NCI-H774 (cell line): ENCODE measurements at regions not wholly inside any gene's neighbourhood (a gene's known extent, or its start where the extent isn't known, plus 50 kb on each side); places are given as distances from the start of the nearest gene placed in this dataset.
"Not testable (repeated sequence)": the region's sequence is repeated elsewhere in the genome, so short reads cannot be mapped to it uniquely, and the experiment has no call there.

ENCODE experiments used
- DNase-seq: peaks from one replicate; lab custom pipeline; 2025; lab: John Stamatoyannopoulos, UW

GRCh38 chr7:83882551-83882950 lies 233.6 kb upstream of the SEMA3E start:
- no peak for DNase-seq

GRCh38 chr7:83879063-83879462 lies 230.1 kb upstream of the SEMA3E start:
- no peak for DNase-seq

GRCh38 chr7:83878614-83879013 lies 229.7 kb upstream of the SEMA3E start:
- DNase-seq, result no peak

- no peak for DNase-seq
These were observed 227.7 kb upstream of the SEMA3E start for GRCh38 chr7:83876593-83876992.

DNA sequence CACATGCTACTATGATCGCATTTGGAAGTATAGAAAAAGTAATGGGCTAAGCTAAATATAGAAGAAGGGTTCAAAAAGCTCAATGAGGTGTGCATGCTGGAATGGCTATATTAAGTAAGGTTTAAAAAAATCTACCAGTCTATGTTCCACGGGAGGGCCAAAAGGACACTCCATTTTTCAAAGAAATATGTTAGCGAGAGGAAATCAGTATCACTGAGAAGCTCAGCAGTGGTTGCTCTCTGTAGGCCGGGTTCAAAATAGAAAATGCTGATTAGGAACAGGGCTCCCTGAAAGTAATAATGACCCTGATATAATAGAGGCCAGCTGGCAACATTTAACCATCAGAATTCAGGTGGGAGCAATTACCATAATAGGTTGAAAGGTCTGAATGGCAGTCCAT lies 224.5 kb upstream of the SEMA3E start:
- DNase-seq, result no peak

- no peak for DNase-seq
These were observed 223.6 kb upstream of the SEMA3E start for GRCh38 chr7:83872501-83872900.

DNA sequence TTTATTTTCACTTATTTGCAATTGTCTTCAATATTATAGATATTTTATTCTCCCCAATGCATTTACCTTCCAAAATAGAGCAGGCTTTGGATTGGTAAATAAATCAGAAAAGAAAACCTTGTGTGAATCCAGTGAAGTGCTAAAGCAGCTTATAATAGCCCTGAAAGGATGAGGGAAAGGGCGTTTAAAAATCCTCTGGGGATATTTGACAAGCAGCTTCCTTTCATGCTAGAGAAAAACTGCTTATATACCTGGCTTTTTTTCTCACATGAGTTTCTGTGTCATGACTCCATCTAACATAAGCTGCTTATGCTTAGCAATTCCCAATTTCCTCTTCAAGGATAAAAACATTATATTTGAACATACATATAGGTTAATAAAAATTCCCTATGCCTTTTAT lies 221.6 kb upstream of the SEMA3E start:
- DNase-seq, result no peak

GRCh38 chr7:83866582-83866981 lies 217.6 kb upstream of the SEMA3E start:
- no peak for DNase-seq

DNA sequence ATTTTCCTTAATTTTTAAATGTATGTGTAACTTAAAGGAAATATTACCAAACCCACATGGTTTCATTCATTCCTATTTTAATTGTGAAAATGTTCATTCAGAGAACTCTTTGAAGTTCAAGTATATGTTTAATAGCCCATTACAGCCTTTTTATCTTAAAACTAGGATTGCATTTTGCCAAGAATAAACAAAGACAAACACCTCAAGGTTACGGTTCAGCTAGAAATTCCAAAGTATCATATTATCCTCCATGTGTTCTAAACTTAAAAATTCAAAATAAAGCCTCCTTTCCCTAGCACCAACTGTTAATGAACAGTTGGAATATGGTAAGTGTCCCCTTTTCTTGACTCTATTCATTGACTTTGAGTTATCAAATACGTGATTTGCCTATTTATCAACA lies 215.6 kb upstream of the SEMA3E start:
- DNase-seq, result no peak

DNA sequence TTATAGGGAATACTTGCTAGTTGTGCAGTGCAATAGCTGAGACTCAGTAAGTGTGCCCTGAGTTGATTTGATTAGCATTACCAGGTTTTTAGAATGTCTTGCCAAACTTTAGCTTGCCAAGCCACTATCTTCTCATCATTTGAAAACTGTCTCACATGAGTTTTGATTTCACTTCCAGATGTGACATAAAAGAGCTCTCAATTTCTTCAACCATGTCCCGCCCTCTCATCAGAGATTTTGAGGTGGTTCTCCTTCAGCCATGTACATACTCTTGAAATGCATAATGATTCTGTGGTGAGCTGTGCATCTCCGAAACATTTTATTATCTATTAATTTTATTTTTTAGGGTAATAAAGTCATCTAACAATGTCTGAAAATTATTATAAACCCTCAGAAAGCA lies 215.0 kb upstream of the SEMA3E start:
- DNase-seq, result no peak

GRCh38 chr7:83861876-83862275 lies 212.9 kb upstream of the SEMA3E start:
- DNase-seq, result no peak

DNA sequence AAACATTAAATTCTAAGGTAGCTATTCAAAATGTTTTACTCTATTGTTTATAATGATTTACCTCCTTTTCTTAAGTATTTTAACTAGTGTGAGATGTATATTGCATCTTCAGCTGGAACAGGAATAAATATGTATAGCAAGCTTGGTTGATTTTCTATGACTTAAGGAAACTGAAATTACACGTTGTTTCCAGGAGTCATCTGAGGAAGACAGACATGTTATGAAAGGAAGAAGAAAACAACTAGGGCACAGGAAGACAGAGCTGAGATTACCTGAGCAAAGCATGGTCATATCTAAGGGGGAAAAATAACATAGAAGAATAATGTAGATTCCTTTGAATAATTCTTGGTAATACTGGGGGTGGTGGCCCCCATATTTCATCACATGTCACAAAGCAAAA lies 210.9 kb upstream of the SEMA3E start:
- DNase-seq, result no peak

- no peak for DNase-seq
These were observed 208.8 kb upstream of the SEMA3E start for GRCh38 chr7:83857691-83858090.

- DNase-seq, result no peak
These were observed 207.2 kb upstream of the SEMA3E start for GRCh38 chr7:83856094-83856493.

DNA sequence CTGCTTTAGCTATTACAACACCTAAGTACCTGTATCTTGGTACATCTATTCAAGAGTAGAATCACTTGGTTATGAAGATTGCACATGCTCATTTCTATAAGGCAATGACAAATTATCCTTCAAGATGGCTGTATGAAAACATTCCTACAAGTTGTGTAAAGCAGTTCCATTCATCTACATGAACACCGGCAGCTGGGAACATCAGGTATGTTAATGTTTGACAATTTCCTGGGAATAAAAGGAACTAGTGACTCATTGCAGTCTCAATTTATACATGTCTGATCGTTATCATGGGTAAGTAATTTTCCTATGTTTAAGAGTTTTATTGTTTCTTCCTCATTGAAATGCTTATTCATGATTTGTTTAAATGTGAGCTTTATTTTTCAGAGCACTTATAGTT lies 203.2 kb upstream of the SEMA3E start:
- DNase-seq, result no peak

- DNase-seq, result no peak
These were observed 202.6 kb upstream of the SEMA3E start for GRCh38 chr7:83851551-83851950.

- DNase-seq, result no peak
These were observed 202.0 kb upstream of the SEMA3E start for GRCh38 chr7:83850941-83851340.

GRCh38 chr7:83850125-83850524 lies 201.2 kb upstream of the SEMA3E start:
- DNase-seq, result no peak

DNA sequence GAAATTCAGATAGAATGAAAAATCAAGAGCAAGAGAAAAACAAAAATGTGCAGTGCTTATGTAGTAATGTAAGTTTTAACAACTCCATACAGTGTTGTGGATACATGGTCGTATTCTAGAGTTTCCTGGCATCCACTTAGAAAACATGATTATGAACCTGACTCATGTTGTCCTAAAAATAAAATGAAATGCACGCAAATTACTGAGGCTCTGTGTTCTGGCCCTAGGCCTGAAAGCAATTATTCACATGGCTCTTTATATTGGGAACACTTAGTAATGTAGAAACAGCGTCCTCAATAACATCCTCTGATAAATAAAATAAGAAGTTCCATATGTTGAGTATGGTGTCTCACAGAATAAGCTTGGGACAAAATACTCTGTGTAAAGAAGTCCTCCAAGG lies 200.2 kb upstream of the SEMA3E start:
- no peak for DNase-seq

GRCh38 chr7:83842894-83843293 lies 194.0 kb upstream of the SEMA3E start:
- no peak for DNase-seq

DNA sequence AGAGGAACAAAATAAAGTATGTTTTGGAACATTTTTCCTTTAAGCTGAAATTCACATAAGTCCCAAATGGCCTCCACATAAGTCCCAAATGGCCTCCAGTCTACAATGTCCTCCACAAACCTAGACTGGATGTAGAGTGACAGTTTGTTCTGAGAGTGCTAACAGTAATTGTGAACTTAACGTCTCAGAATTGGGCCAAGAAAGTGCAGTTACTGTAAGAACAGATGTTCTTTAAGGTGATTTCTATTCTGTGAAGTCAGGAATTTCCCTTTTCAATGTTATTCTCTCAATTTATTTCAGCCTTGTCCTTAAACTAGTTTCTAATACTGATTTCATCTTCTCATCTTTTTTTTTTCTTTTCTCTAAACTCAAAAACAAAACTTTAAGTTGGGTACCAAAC lies 188.7 kb upstream of the SEMA3E start:
- DNase-seq, result no peak

GRCh38 chr7:83836028-83836427 lies 187.1 kb upstream of the SEMA3E start:
- DNase-seq, result no peak

DNA sequence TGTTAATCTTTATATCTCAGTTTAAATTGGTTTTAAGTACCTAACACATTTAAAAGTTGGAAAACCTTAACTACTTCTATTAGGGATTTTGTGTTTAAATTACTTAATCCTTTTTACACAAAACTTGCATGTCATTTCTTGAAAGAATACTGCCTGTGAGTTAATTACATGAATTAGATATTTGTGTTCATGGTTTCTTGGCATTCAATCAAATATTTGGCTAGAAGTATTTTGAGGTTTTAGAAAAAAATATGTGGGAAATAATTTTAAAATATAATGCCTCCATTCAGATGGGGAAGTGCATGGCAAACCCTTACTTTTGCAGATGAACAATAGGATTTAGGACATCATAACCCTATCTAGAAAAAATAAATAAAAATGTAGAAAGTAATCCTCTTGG lies 186.5 kb upstream of the SEMA3E start:
- no peak for DNase-seq

GRCh38 chr7:83833721-83834120 lies 184.8 kb upstream of the SEMA3E start:
- not testable (repeated sequence) for DNase-seq

DNA sequence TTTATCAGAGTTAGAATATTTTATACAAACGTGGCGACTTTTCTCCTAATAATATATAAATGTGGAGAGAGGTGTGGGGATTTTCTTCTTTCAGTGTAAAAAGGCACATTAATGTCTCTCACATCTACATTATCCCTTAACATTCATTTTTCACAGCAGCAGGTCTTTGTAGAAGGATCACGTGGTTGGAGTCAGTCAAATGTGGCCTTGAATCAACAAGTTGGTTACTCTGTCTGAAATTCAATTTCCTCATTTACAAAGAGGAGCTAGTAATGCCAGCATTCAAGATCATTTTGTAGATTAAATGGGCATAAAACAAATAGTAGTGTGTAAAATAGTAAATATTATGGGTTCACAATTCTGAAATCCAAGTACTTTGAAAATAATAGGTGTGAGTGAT lies 183.1 kb upstream of the SEMA3E start:
- DNase-seq, result no peak
